ENCODE measurements at regions not wholly inside any gene's neighbourhood (a gene's known extent, or its start where the extent isn't known, plus 50 kb on each side); places are given as distances from the start of the nearest gene placed in this dataset.

- TF ChIP-seq POLR2A (IDR thresholded peaks at IDR 0.05), result no peak
- TF ChIP-seq CTCF (IDR thresholded peaks at IDR 0.05), result no peak
- DNase-seq (ENCODE audit: low spot score in 2 of 2), result no peak
- H3K4me3 ChIP-seq (ENCODE audit: low read depth, poor library complexity, severe bottlenecking), result no peak overlapping the region
- intact Hi-C loops (cut with DNase I; ENCODE audit: low total_unique reads), result no loop called here
- 51 to 64% methylated on average over 3 of the region's 3 CpGs for WGBS, 2 donors
Measured at GRCh38 chr3:80889535-80889934, 871.9 kb downstream of the GBE1 start.

GRCh38 chr3:80870476-80871041, 890.9 kb downstream of the GBE1 start:
- no peak for DNase-seq (ENCODE audit: low spot score in 2 of 2)
- H3K4me3 ChIP-seq (ENCODE audit: low read depth, poor library complexity, severe bottlenecking), result no peak overlapping the region
- TF ChIP-seq CTCF (IDR thresholded peaks at IDR 0.05) (no peak), POLR2A (IDR thresholded peaks at IDR 0.05) (no peak)
- 83 to 85% methylated on average over 4 of the region's 4 CpGs for WGBS, 2 donors
- intact Hi-C loops (cut with DNase I; ENCODE audit: low total_unique reads), result no loop called here

GRCh38 chr3:80855482-80855881, 906.0 kb downstream of the GBE1 start:
- no peak for TF ChIP-seq CTCF (IDR thresholded peaks at IDR 0.05)
- TF ChIP-seq POLR2A (IDR thresholded peaks at IDR 0.05), result no peak
- intact Hi-C loops (cut with DNase I; ENCODE audit: low total_unique reads), result no loop called here
- DNase-seq (ENCODE audit: low spot score in 2 of 2), result no peak
- WGBS, 2 donors, result 77 to 83% methylated on average over 1 of the region's 1 CpG
- H3K4me3 ChIP-seq (ENCODE audit: low read depth, poor library complexity, severe bottlenecking), result no peak overlapping the region

GRCh38 chr3:80836395-80836794, 925.0 kb downstream of the GBE1 start:
- intact Hi-C loops (cut with DNase I; ENCODE audit: low total_unique reads), result no loop called here
- no peak for TF ChIP-seq CTCF (IDR thresholded peaks at IDR 0.05)
- H3K4me3 ChIP-seq (ENCODE audit: low read depth, poor library complexity, severe bottlenecking), result no peak overlapping the region
- no peak for DNase-seq (ENCODE audit: low spot score in 2 of 2)
- WGBS, 2 donors, result 48 to 62% methylated on average over 2 of the region's 2 CpGs

- TF ChIP-seq CTCF (IDR thresholded peaks at IDR 0.05), result no peak
- TF ChIP-seq POLR2A (IDR thresholded peaks at IDR 0.05), result no peak
- DNase-seq (ENCODE audit: low spot score in 2 of 2), result no peak
- WGBS, 2 donors, result 46 to 54% methylated on average over 4 of the region's 4 CpGs
- no peak overlapping the region for H3K4me3 ChIP-seq (ENCODE audit: low read depth, poor library complexity, severe bottlenecking)
- intact Hi-C loops (cut with DNase I; ENCODE audit: low total_unique reads), result no loop called here
Measured at GRCh38 chr3:80807577-80807976, 953.9 kb downstream of the GBE1 start.

- TF ChIP-seq CTCF (IDR thresholded peaks at IDR 0.05) (no peak), POLR2A (IDR thresholded peaks at IDR 0.05) (no peak)
- intact Hi-C loops (cut with DNase I; ENCODE audit: low total_unique reads), result no loop called here
- 65 to 73% methylated on average over 4 of the region's 4 CpGs for WGBS, 2 donors
- no peak for DNase-seq (ENCODE audit: low spot score in 2 of 2)
- H3K4me3 ChIP-seq (ENCODE audit: low read depth, poor library complexity, severe bottlenecking), result no peak overlapping the region
Measured at GRCh38 chr3:80806673-80807072, 954.8 kb downstream of the GBE1 start.
